Stimulated activated memory B cell treated with anti-CD40 and anti-IgM and Interleukin-4, amounts not matched to agents 10 μg/mL and 1 μg/mL and 100 μg/mL, for 72 hours (primary cell): ENCODE measurements at regions not wholly inside any gene's neighbourhood (a gene's known extent, or its start where the extent isn't known, plus 50 kb on each side); places are given as distances from the start of the nearest gene placed in this dataset.
A peak's percentile ranks its signal among the peaks of the same experiment; 100 is the strongest.

ENCODE experiments used
- ATAC-seq: fragments of 150-1000 bp; cut with Tn5 transposase; 2 replicates; pipeline ENCODE4 v1.10.0; 2021
- H3K27ac Mint-ChIP-seq: one replicate; pipeline ENCODE4 v1.8.0; 2022; ENCODE audit warnings: mild to moderate bottlenecking, mixed read lengths
- H3K27me3 Mint-ChIP-seq: one replicate; pipeline ENCODE4 v1.8.0; 2022; ENCODE audit warnings: mixed read lengths
- H3K36me3 Mint-ChIP-seq: one replicate; pipeline ENCODE4 v1.8.0; 2022; ENCODE audit warnings: mixed read lengths
- H3K4me1 Mint-ChIP-seq: one replicate; pipeline ENCODE4 v1.8.0; 2022; ENCODE audit warnings: mixed read lengths
- H3K4me3 Mint-ChIP-seq: one replicate; pipeline ENCODE4 v1.8.0; 2022; ENCODE audit warnings: mild to moderate bottlenecking, moderate library complexity, mixed read lengths
- H3K9me3 Mint-ChIP-seq: one replicate; pipeline ENCODE4 v1.8.0; 2022; ENCODE audit warnings: mixed read lengths

GRCh38 chr15:38614621-38615020 lies 50.0 kb upstream of the RASGRP1 start:
- peaks cover 4% of the 10 kb centered on the region for H3K9me3 Mint-ChIP-seq
- no peaks in the 10 kb centered on the region for H3K27me3 Mint-ChIP-seq
- no peaks in the 10 kb centered on the region for H3K36me3 Mint-ChIP-seq
- no peak for ATAC-seq
- peaks cover 13% of the 10 kb centered on the region for H3K4me1 Mint-ChIP-seq
- no peak overlapping the region for H3K4me3 Mint-ChIP-seq
- H3K27ac Mint-ChIP-seq, result no peak overlapping the region

- H3K4me1 Mint-ChIP-seq, result peaks cover 14% of the 10 kb centered on the region
- no peaks in the 10 kb centered on the region for H3K36me3 Mint-ChIP-seq
- ATAC-seq, result no peak
- H3K4me3 Mint-ChIP-seq, result no peak overlapping the region
- H3K9me3 Mint-ChIP-seq, result no peaks in the 10 kb centered on the region
- no peaks in the 10 kb centered on the region for H3K27me3 Mint-ChIP-seq
- H3K27ac Mint-ChIP-seq, result no peak overlapping the region
Observed at GRCh38 chr15:38617831-38618230, 53.2 kb upstream of the RASGRP1 start.

- Mint-ChIP-seq H3K4me3 (no peak overlapping the region), H3K27me3 (no peaks in the 10 kb centered on the region), H3K4me1 (peaks cover 14% of the 10 kb centered on the region), H3K27ac (no peak overlapping the region), H3K9me3 (no peaks in the 10 kb centered on the region), H3K36me3 (no peaks in the 10 kb centered on the region)
- no peak for ATAC-seq
Observed at GRCh38 chr15:38618242-38618955, 53.8 kb upstream of the RASGRP1 start.

- Mint-ChIP-seq H3K4me1 (peaks cover 19% of the 10 kb centered on the region), H3K36me3 (no peaks in the 10 kb centered on the region), H3K9me3 (no peaks in the 10 kb centered on the region), H3K27ac (no peak overlapping the region), H3K4me3 (no peak overlapping the region), H3K27me3 (no peaks in the 10 kb centered on the region)
- ATAC-seq, result no peak
Observed at GRCh38 chr15:38620098-38620497, 55.5 kb upstream of the RASGRP1 start.

- Mint-ChIP-seq H3K4me1 (peaks cover 20% of the 10 kb centered on the region), H3K36me3 (no peaks in the 10 kb centered on the region), H3K9me3 (no peaks in the 10 kb centered on the region), H3K27ac (peak overlapping the region; percentile 10), H3K4me3 (no peak overlapping the region), H3K27me3 (no peaks in the 10 kb centered on the region)
- no peak for ATAC-seq
Observed at GRCh38 chr15:38620851-38621594, 56.4 kb upstream of the RASGRP1 start.

- Mint-ChIP-seq H3K36me3 (no peaks in the 10 kb centered on the region), H3K27ac (no peak overlapping the region), H3K4me3 (no peak overlapping the region), H3K27me3 (no peaks in the 10 kb centered on the region), H3K4me1 (peaks cover 28% of the 10 kb centered on the region), H3K9me3 (no peaks in the 10 kb centered on the region)
- ATAC-seq, result no peak
Observed at GRCh38 chr15:38622304-38622703, 57.7 kb upstream of the RASGRP1 start.

- H3K9me3 Mint-ChIP-seq, result no peaks in the 10 kb centered on the region
- no peaks in the 10 kb centered on the region for H3K36me3 Mint-ChIP-seq
- H3K4me3 Mint-ChIP-seq, result no peak overlapping the region
- no peak for ATAC-seq
- peaks cover 28% of the 10 kb centered on the region for H3K4me1 Mint-ChIP-seq
- no peak overlapping the region for H3K27ac Mint-ChIP-seq
- no peaks in the 10 kb centered on the region for H3K27me3 Mint-ChIP-seq
Observed at GRCh38 chr15:38622908-38623307, 58.3 kb upstream of the RASGRP1 start.

GRCh38 chr15:38623744-38624143 lies 59.1 kb upstream of the RASGRP1 start:
- ATAC-seq, result no peak
- H3K27me3 Mint-ChIP-seq, result no peaks in the 10 kb centered on the region
- no peak overlapping the region for H3K27ac Mint-ChIP-seq
- no peaks in the 10 kb centered on the region for H3K9me3 Mint-ChIP-seq
- peaks cover 28% of the 10 kb centered on the region for H3K4me1 Mint-ChIP-seq
- no peak overlapping the region for H3K4me3 Mint-ChIP-seq
- H3K36me3 Mint-ChIP-seq, result no peaks in the 10 kb centered on the region

- Mint-ChIP-seq H3K4me3 (no peak overlapping the region), H3K4me1 (peaks cover 28% of the 10 kb centered on the region), H3K9me3 (no peaks in the 10 kb centered on the region), H3K36me3 (no peaks in the 10 kb centered on the region), H3K27ac (no peak overlapping the region), H3K27me3 (no peaks in the 10 kb centered on the region)
- ATAC-seq, result no peak
Observed at GRCh38 chr15:38624244-38625205, 59.9 kb upstream of the RASGRP1 start.

- no peaks in the 10 kb centered on the region for H3K27me3 Mint-ChIP-seq
- H3K27ac Mint-ChIP-seq, result no peak overlapping the region
Observed at GRCh38 chr15:38625886-38626285, 61.3 kb upstream of the RASGRP1 start.

GRCh38 chr15:38626443-38627050 lies 61.9 kb upstream of the RASGRP1 start:
- no peaks in the 10 kb centered on the region for H3K9me3 Mint-ChIP-seq
- H3K4me3 Mint-ChIP-seq, result no peak overlapping the region
- no peaks in the 10 kb centered on the region for H3K27me3 Mint-ChIP-seq
- no peak for ATAC-seq
- no peaks in the 10 kb centered on the region for H3K36me3 Mint-ChIP-seq
- H3K27ac Mint-ChIP-seq, result peak overlapping the region; percentile 69
- H3K4me1 Mint-ChIP-seq, result peaks cover 23% of the 10 kb centered on the region

More at GRCh38 chr15:38625886-38626285, 61.3 kb upstream of the RASGRP1 start:
- no peak overlapping the region for H3K4me3 Mint-ChIP-seq
- H3K36me3 Mint-ChIP-seq, result no peaks in the 10 kb centered on the region
- no peaks in the 10 kb centered on the region for H3K9me3 Mint-ChIP-seq
- no peak for ATAC-seq
- peaks cover 20% of the 10 kb centered on the region for H3K4me1 Mint-ChIP-seq

GRCh38 chr15:38627689-38628277 lies 63.2 kb upstream of the RASGRP1 start:
- no peaks in the 10 kb centered on the region for H3K36me3 Mint-ChIP-seq
- peaks cover 24% of the 10 kb centered on the region for H3K4me1 Mint-ChIP-seq
- no peaks in the 10 kb centered on the region for H3K9me3 Mint-ChIP-seq
- H3K27ac Mint-ChIP-seq, result no peak overlapping the region
- H3K27me3 Mint-ChIP-seq, result no peaks in the 10 kb centered on the region
- no peak overlapping the region for H3K4me3 Mint-ChIP-seq
- no peak for ATAC-seq

GRCh38 chr15:38631119-38632075 lies 66.8 kb upstream of the RASGRP1 start:
- no peaks in the 10 kb centered on the region for H3K9me3 Mint-ChIP-seq
- no peaks in the 10 kb centered on the region for H3K36me3 Mint-ChIP-seq
- no peaks in the 10 kb centered on the region for H3K27me3 Mint-ChIP-seq
- peaks cover 14% of the 10 kb centered on the region for H3K4me1 Mint-ChIP-seq
- peak overlapping the region; percentile 6 for H3K27ac Mint-ChIP-seq
- H3K4me3 Mint-ChIP-seq, result no peak overlapping the region
- no peak for ATAC-seq

- H3K4me1 Mint-ChIP-seq, result peaks cover 9% of the 10 kb centered on the region
- no peak overlapping the region for H3K27ac Mint-ChIP-seq
- H3K27me3 Mint-ChIP-seq, result no peaks in the 10 kb centered on the region
- no peaks in the 10 kb centered on the region for H3K36me3 Mint-ChIP-seq
- H3K9me3 Mint-ChIP-seq, result no peaks in the 10 kb centered on the region
- H3K4me3 Mint-ChIP-seq, result no peak overlapping the region
- ATAC-seq, result no peak
Observed at GRCh38 chr15:38635170-38635569, 70.6 kb upstream of the RASGRP1 start.
